C4-2B (cell line): ENCODE measurements at regions not wholly inside any gene's neighbourhood (a gene's known extent, or its start where the extent isn't known, plus 50 kb on each side); places are given as distances from the start of the nearest gene placed in this dataset.

Experiments
- ZFX ChIP-seq: fragments of 450-650 bp; IDR thresholded peaks from 2 replicates; pipeline ENCODE4 v1.6.1; 2017
- TF ChIP-seq, protein P1 (sequence below): fragments of 450-650 bp; conservative IDR thresholded peaks from 2 replicates; pipeline ENCODE4 v1.5.1; 2017; ENCODE audit warnings: mild to moderate bottlenecking

DNA sequence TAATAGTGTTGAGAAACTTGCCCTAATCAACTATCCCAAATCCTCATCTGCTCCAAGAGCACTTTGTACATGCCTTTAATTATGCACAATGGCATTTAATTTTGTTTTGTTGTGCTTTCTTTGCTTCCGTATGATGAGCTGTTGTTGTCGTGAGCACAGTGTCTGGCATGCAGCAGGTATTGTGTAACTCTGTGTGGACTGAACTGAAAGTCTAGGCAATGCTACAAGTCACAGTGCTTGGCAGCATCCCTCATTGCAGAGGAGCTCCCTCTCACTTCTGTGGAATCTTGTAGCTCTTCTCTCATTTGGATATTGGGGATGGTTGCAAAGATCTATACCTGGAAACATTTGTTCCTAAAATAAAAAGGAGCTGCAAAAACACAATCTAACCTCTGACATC lies 502.2 kb upstream of the CA10 start:
- TF ChIP-seq, protein P1, sequence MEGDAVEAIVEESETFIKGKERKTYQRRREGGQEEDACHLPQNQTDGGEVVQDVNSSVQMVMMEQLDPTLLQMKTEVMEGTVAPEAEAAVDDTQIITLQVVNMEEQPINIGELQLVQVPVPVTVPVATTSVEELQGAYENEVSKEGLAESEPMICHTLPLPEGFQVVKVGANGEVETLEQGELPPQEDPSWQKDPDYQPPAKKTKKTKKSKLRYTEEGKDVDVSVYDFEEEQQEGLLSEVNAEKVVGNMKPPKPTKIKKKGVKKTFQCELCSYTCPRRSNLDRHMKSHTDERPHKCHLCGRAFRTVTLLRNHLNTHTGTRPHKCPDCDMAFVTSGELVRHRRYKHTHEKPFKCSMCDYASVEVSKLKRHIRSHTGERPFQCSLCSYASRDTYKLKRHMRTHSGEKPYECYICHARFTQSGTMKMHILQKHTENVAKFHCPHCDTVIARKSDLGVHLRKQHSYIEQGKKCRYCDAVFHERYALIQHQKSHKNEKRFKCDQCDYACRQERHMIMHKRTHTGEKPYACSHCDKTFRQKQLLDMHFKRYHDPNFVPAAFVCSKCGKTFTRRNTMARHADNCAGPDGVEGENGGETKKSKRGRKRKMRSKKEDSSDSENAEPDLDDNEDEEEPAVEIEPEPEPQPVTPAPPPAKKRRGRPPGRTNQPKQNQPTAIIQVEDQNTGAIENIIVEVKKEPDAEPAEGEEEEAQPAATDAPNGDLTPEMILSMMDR: no peak
- TF ChIP-seq ZFX: no peak
